OCI-LY7 (cell line): ENCODE measurements at regions not wholly inside any gene's neighbourhood (a gene's known extent, or its start where the extent isn't known, plus 50 kb on each side); places are given as distances from the start of the nearest gene placed in this dataset.

Experiments used
- BruUV-seq: library from RNA; stranded (reverse); fragments of 400-500 nt; replicated peaks from 2 replicates; lab custom pipeline; 2021; lab: Mats Ljungman, UMichigan
- CTCF ChIA-PET: fragments of 300-600 bp; sonication (Branson Sonifier 250); formaldehyde crosslinking; loops from one replicate; lab custom pipeline; 2022; ENCODE audit warnings: antibody characterized with exemption; ENCODE audit not compliant: unreplicated experiment; lab: Charles Lee
- POLR2A ChIA-PET: fragments of 300-600 bp; sonication (Branson Sonifier 250); formaldehyde crosslinking; loops from one replicate; lab custom pipeline; 2022; ENCODE audit warnings: antibody characterized with exemption; lab: Charles Lee
- DNase-seq: peaks from one replicate; pipeline ENCODE4 v3.0.0-alpha.2; 2015; ENCODE audit warnings: low spot score
- H2AFZ ChIP-seq: fragments of 200-600 bp; sonication (generic), shearing (Covaris generic); 2 replicates; pipeline ENCODE4 v1.6.1; 2014; ENCODE audit warnings: mild to moderate bottlenecking, antibody characterized with exemption, low read length, moderate library complexity
- H3K27ac ChIP-seq: fragments of 200-600 bp; sonication (generic); 2 replicates; pipeline ENCODE4 v1.5.1; 2014; ENCODE audit warnings: mixed run types, low read depth, mild to moderate bottlenecking, moderate library complexity, low read length, inconsistent platforms; ENCODE audit not compliant: poor library complexity, severe bottlenecking
- H3K36me3 ChIP-seq: fragments of 200-600 bp; sonication (generic); 2 replicates; pipeline ENCODE4 v1.6.1; 2014; ENCODE audit warnings: mild to moderate bottlenecking, antibody characterized with exemption, low read length, moderate library complexity, mixed read lengths; ENCODE audit not compliant: insufficient read depth
- H3K4me1 ChIP-seq: fragments of 200-600 bp; sonication (generic); 2 replicates; pipeline ENCODE4 v1.5.1; 2014; ENCODE audit warnings: mild to moderate bottlenecking, low read length; ENCODE audit not compliant: insufficient read depth, poor library complexity, severe bottlenecking
- H3K4me2 ChIP-seq: fragments of 200-600 bp; sonication (generic); 2 replicates; pipeline ENCODE4 v1.6.1; 2014; ENCODE audit warnings: mild to moderate bottlenecking, low read length
- H3K4me3 ChIP-seq: fragments of 200-600 bp; sonication (generic); 2 replicates; pipeline ENCODE4 v1.5.1; 2014; ENCODE audit warnings: mild to moderate bottlenecking, low read depth, low read length; ENCODE audit not compliant: poor library complexity, severe bottlenecking
- H3K79me2 ChIP-seq: fragments of 200-600 bp; sonication (generic); 2 replicates; pipeline ENCODE4 v1.6.1; 2016; ENCODE audit warnings: low read depth, mild to moderate bottlenecking, low read length, moderate library complexity, mixed read lengths; ENCODE audit not compliant: insufficient read depth
- H3K9me2 ChIP-seq: fragments of 200-600 bp; sonication (generic); 2 replicates; pipeline ENCODE4 v1.6.1; 2016; ENCODE audit warnings: mild to moderate bottlenecking, low read length, mixed read lengths; ENCODE audit not compliant: insufficient read depth
- H3K9me3 ChIP-seq: fragments of 200-600 bp; sonication (generic); 2 replicates; pipeline ENCODE4 v1.6.1; 2014; ENCODE audit warnings: mild to moderate bottlenecking, mixed run types, low read length, mixed read lengths
- H4K20me1 ChIP-seq: fragments of 200-600 bp; sonication (generic); 2 replicates; pipeline ENCODE4 v1.6.1; 2014; ENCODE audit warnings: mild to moderate bottlenecking, antibody characterized with exemption, low read length, moderate library complexity, mixed read lengths; ENCODE audit not compliant: insufficient read depth
- EZH2phosphoT487 ChIP-seq: fragments of 200-600 bp; sonication (generic); IDR thresholded peaks from 2 replicates; pipeline ENCODE4 v1.6.1; 2018; ENCODE audit warnings: low read depth, borderline replicate concordance, mild to moderate bottlenecking, mixed run types, antibody characterized with exemption, low read length, moderate library complexity, mixed read lengths
- intact Hi-C: fragments of 100-400 bp; cut with micrococcal nuclease; formaldehyde crosslinking; loops from one replicate; pipeline ENCODE4 v1.10.0; 2022; ENCODE audit not compliant: unreplicated experiment
- TF ChIP-seq, protein P1 (sequence below): fragments of 200-600 bp; sonication (generic); conservative IDR thresholded peaks from 2 replicates; pipeline ENCODE4 v1.5.1; 2014; ENCODE audit warnings: mild to moderate bottlenecking, antibody characterized with exemption, low read length, moderate library complexity, mixed read lengths

DNA sequence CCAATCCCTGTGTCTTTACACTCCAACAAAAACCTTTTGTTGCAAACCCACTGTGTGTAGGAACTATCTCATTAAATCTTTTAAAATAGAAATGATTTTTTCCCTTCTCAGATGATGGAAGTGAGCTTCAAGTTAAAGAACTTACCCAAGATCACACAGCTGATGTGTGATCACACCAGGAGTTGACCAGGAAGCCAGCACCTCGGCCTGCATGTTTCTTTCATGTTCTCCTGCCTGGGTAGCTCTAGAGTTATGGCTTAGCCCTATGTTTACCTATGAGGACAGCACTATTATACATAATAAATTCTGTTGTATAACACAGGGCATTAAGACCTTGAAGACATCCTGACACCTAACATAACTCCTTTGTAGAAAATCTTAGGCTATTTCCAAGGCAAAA is 132.1 kb upstream of the KLHL25 start:
- TF ChIP-seq EZH2phosphoT487, result no peak
- TF ChIP-seq, protein P1, sequence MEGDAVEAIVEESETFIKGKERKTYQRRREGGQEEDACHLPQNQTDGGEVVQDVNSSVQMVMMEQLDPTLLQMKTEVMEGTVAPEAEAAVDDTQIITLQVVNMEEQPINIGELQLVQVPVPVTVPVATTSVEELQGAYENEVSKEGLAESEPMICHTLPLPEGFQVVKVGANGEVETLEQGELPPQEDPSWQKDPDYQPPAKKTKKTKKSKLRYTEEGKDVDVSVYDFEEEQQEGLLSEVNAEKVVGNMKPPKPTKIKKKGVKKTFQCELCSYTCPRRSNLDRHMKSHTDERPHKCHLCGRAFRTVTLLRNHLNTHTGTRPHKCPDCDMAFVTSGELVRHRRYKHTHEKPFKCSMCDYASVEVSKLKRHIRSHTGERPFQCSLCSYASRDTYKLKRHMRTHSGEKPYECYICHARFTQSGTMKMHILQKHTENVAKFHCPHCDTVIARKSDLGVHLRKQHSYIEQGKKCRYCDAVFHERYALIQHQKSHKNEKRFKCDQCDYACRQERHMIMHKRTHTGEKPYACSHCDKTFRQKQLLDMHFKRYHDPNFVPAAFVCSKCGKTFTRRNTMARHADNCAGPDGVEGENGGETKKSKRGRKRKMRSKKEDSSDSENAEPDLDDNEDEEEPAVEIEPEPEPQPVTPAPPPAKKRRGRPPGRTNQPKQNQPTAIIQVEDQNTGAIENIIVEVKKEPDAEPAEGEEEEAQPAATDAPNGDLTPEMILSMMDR, result no peak
- ChIA-PET CTCF (no interaction called here), POLR2A (no interaction called here)
- Histone ChIP-seq H3K36me3 (no peaks in the 10 kb centered on the region), H3K4me1 (no peaks in the 10 kb centered on the region), H4K20me1 (no peaks in the 10 kb centered on the region), H3K9me3 (no peaks in the 10 kb centered on the region), H2AFZ (no peak overlapping the region), H3K79me2 (no peaks in the 10 kb centered on the region), H3K4me2 (no peak overlapping the region), H3K9me2 (no peaks in the 10 kb centered on the region), H3K27ac (no peak overlapping the region), H3K4me3 (no peak overlapping the region)
- intact Hi-C loops, result no loop called here
- DNase-seq, result no peak
- BruUV-seq, result no TSS peak

DNA sequence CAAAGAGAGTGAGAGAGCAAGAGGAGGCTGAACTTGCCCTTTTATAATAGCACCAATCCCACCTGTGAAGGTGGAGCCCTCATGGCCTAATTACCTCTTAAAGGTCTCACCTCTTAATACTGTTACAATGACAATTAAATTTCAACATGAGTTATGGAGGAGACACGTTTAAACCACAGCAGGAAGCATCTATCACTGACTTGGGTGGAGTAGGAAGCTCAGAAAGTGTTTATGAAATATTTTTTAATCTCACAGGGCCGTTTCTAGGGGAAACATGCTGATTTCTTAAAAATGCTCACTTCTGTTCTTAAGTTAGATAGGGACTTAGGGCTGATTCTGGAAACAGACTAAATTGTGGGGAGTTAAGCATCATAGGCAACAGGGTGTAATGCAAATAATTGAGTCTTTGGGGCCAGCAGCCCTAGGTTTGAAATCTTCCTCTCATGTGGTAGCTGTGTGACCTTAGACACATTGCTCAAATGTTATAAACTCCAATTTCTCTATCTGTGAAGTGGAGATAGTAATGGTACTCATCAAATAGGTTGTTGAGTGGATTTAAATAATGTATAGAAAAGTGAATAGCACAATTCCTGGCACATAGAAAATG is 133.3 kb upstream of the KLHL25 start:
- Histone ChIP-seq H3K4me1 (no peaks in the 10 kb centered on the region), H4K20me1 (no peaks in the 10 kb centered on the region), H2AFZ (no peak overlapping the region), H3K79me2 (no peaks in the 10 kb centered on the region), H3K36me3 (no peaks in the 10 kb centered on the region), H3K4me3 (no peak overlapping the region), H3K4me2 (no peak overlapping the region), H3K9me3 (no peaks in the 10 kb centered on the region), H3K9me2 (no peaks in the 10 kb centered on the region), H3K27ac (no peak overlapping the region)
- no peak for DNase-seq
- BruUV-seq, result no TSS peak
- POLR2A ChIA-PET, result no interaction called here
- CTCF ChIA-PET, result no interaction called here
- intact Hi-C loops, result no loop called here
- TF ChIP-seq, protein P1, result no peak
- TF ChIP-seq EZH2phosphoT487, result no peak

DNA sequence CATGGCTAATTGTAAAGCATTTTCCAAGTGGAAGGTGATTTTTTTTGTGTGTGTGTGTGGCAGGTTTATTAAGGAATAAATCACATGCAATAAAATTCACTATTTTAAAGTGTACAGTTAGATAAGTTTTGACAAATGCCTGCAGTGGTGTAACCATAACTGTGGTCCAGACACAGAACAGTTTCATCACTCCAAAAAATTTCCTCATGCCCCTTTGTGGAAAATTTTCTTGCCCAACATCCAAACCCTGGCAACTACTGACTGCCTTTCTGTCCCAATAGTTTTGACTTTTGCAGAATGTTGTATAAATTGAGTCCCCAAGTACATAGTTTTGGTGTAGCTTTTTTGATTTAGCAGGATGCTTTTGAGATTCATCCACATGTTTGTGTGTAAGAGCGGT is 135.1 kb upstream of the KLHL25 start:
- no peak for DNase-seq
- CTCF ChIA-PET, result no interaction called here
- TF ChIP-seq, protein P1, result no peak
- TF ChIP-seq EZH2phosphoT487, result no peak
- intact Hi-C loops, result no loop called here
- no peak overlapping the region for H3K4me3 ChIP-seq
- no peaks in the 10 kb centered on the region for H3K9me2 ChIP-seq
- no peak overlapping the region for H3K4me2 ChIP-seq
- H3K36me3 ChIP-seq, result no peaks in the 10 kb centered on the region
- no peak overlapping the region for H2AFZ ChIP-seq
- no peak overlapping the region for H3K27ac ChIP-seq
- no peaks in the 10 kb centered on the region for H3K9me3 ChIP-seq
- H3K4me1 ChIP-seq, result no peaks in the 10 kb centered on the region
- no peaks in the 10 kb centered on the region for H3K79me2 ChIP-seq
- POLR2A ChIA-PET, result no interaction called here
- H4K20me1 ChIP-seq, result no peaks in the 10 kb centered on the region
- no TSS peak for BruUV-seq
